Posterior vena cava (tissue), 2 donors: ENCODE measurements at regions not wholly inside any gene's neighbourhood (a gene's known extent, or its start where the extent isn't known, plus 50 kb on each side); places are given as distances from the start of the nearest gene placed in this dataset.
"Not testable (repeated sequence)": the region's sequence is repeated elsewhere in the genome, so short reads cannot be mapped to it uniquely, and the experiment has no call there.

Source experiments
- DNase-seq: peaks from one replicate; pipeline ENCODE4 v3.0.0-alpha.2; 2020; ENCODE audit warnings: low spot score
- intact Hi-C, 2 donors: fragments of 100-400 bp; cut with DNase I; formaldehyde crosslinking; loops; one replicate each; pipeline versions ENCODE4 v1.14.1 to v1.14.2; 2022 to 2023
- donor health status: DM: yes; HTN: yes; CAD: no.
- donor health status: DM: yes; HTN: yes; CAD: no.

- intact Hi-C loops, DNase-seq: not testable (repeated sequence)
Observed at GRCh38 chr2:87439617-87440204, 308.2 kb upstream of the PLGLB2 start.

DNA sequence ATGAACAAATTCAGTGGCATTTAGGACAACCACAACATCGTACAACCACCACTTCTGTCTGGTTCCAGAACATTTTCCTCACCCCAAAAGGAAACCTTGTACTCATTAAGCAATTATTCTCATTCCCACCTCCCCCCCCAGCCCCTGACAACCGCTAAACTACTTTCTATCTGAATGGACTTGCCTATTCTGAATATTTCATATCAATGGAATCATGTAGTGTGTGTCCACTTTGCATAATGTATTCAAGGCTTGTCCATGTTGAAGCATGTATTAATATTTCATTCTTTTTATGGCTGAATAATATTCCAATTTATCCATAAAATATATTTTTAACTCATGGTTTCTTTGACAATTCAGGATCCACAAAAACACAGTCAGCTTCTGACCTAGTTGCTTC, 307.2 kb upstream of the PLGLB2 start:
- intact Hi-C loops, DNase-seq: not testable (repeated sequence)

DNA sequence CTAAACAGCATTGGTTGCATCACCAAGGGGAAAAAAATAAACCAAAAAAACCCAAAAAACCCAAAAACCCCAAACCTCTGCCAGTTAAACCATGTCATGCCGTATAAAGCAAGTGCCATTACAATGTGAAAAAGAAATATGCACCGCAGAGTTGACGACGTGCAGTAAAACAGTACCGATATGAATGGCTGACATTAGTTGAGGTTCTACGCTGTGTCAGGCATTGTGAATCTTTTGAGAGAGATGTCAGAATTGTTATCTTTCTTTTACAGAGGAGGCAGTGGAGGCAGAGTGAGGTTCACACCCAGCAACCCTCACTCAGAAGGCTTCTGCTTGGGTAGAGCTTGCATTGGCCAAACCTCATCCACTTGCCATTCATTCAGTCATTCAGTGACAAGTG, 306.5 kb upstream of the PLGLB2 start:
- DNase-seq, intact Hi-C loops: not testable (repeated sequence)

- DNase-seq, intact Hi-C loops: not testable (repeated sequence)
Observed at GRCh38 chr2:87442983-87443577, 304.8 kb upstream of the PLGLB2 start.

GRCh38 chr2:87444951-87445350, 302.9 kb upstream of the PLGLB2 start:
- intact Hi-C loops, DNase-seq: not testable (repeated sequence)

DNA sequence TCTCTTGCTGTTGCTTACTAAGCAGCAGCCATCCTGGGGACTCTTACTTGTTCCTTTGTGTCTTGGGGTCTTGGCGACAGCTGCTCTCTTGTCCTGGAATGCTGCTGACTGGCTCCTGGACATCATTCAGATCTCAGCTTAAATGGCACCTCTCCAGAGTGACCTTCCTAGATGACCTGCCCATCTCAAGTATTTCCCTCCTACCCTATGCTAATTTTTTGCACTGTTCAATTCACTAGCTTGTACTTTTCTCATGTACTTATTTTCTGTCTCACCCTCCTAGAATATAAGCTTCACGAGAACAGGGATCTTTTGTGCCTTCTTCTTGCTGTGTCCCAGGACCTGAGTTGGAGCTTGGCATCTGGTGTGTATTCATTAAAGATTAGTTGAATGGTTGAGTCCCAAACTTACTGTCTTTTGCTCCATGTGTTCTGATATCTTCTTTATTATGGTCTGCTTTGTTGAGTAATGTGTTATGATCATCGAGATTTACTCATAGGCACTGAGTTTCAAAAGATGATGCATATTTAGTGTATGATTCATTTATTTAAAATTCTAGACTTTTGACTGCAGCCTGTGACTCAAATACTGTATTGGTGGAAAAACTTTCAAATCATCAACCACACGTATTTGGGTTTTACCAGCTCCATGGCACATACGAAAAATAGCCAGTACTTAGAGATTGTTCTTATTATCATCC, 302.1 kb upstream of the PLGLB2 start:
- DNase-seq, intact Hi-C loops: not testable (repeated sequence)

- intact Hi-C loops, DNase-seq: not testable (repeated sequence)
Observed at GRCh38 chr2:87446313-87446696, 301.6 kb upstream of the PLGLB2 start.

DNA sequence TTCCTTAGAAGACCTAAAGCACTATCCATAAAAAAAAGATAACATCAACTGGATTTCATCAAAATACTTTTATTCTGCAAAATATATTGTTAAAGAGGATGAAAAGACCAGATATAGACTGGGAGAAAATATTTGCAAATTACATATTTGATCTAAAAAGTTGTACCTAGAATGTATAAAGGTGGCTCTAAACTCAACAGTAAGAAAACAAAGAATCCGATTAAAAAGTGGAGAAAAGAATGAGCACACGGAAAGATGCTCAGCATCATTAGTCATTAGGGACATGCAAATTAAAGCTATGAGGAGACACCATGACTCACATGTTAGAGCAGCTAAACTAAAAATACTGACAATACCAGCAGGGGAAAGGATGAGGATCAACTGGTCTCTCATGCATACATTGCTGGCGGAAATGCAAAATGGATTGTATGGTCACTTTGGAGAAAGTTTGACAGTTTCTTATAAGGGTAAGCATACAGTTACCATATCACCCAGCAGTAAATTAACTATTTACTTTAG, 298.4 kb upstream of the PLGLB2 start:
- intact Hi-C loops, DNase-seq: not testable (repeated sequence)

GRCh38 chr2:87452193-87452592, 295.7 kb upstream of the PLGLB2 start:
- intact Hi-C loops, DNase-seq: not testable (repeated sequence)

DNA sequence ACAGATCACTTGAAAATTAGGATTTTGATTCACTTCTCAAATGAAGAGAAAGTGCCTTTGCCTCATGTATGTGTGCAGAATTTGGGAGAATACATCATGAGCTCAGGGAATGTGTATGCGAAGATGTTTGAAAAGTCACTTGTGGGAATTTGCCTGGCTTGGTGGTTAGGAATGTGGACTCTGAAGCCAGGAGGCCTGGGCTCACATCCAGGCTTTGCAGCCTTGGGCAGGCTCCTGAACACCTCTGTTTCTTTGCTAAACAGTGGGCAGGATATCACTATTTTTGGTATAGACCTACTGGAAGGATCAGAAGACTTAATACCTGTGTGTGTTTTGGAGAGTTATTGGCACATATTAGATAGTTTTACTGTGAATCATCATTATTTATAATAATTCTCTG, 295.0 kb upstream of the PLGLB2 start:
- intact Hi-C loops, result not testable (repeated sequence)
- DNase-seq, result peak; percentile 82

GRCh38 chr2:87453965-87454364, 293.9 kb upstream of the PLGLB2 start:
- DNase-seq, intact Hi-C loops: not testable (repeated sequence)

GRCh38 chr2:87454421-87454820, 293.5 kb upstream of the PLGLB2 start:
- DNase-seq, result not testable (repeated sequence)

GRCh38 chr2:87455209-87455853, 292.6 kb upstream of the PLGLB2 start:
- DNase-seq, intact Hi-C loops: not testable (repeated sequence)

More at GRCh38 chr2:87454421-87454820, 293.5 kb upstream of the PLGLB2 start:
- intact Hi-C loops, result not testable (repeated sequence)

DNA sequence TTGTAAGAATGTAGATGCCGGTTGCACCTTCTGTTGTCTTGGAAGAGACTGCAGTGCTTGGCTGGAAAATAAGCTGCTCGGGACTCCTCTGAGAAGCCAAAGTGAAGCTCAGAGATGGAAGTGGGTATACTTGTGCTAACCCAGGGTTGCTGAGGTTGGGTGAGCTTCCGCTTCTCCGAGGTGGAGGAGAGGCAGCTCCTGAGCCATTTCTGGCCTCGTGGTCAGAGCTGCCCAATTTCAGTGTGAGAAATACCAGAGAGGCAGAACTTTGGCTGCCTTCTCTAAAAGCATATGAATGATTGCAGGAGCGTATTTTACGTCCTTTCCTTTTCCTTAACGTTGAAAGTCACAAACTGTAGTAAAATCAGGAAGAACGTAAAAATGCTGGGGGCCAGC, 292.0 kb upstream of the PLGLB2 start:
- DNase-seq, intact Hi-C loops: not testable (repeated sequence)

GRCh38 chr2:87456477-87457128, 291.3 kb upstream of the PLGLB2 start:
- DNase-seq, intact Hi-C loops: not testable (repeated sequence)

- DNase-seq, result not testable (repeated sequence)
Observed at GRCh38 chr2:87457129-87457499, 290.8 kb upstream of the PLGLB2 start.

GRCh38 chr2:87458938-87459337, 288.9 kb upstream of the PLGLB2 start:
- intact Hi-C loops, result not testable (repeated sequence)

More at GRCh38 chr2:87457129-87457499, 290.8 kb upstream of the PLGLB2 start:
- intact Hi-C loops, result not testable (repeated sequence)

DNA sequence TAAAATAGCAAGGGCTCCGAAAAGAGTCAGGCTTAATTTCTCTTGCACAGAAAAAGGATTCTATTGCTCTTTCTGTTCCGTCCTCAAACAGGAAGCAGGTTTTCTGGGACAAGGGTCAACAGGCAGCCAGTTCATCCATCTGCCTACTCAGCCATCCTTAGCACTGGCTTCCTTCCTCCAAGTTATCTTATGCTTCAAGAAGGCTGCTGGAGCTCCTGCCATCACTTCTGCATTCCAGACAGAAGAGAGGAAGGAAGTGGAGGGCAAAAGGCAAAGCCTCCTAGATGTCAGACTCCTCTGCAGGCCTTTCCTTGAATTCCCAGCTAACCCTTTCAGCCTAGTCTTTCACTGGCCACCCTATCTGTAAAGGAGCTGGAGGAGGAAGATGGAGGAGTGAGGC, 287.8 kb upstream of the PLGLB2 start:
- DNase-seq, intact Hi-C loops: not testable (repeated sequence)

More at GRCh38 chr2:87458938-87459337, 288.9 kb upstream of the PLGLB2 start:
- DNase-seq, result not testable (repeated sequence)

- intact Hi-C loops, DNase-seq: not testable (repeated sequence)
Observed at GRCh38 chr2:87460662-87461061, 287.2 kb upstream of the PLGLB2 start.
